Epidermal melanocyte (primary cell): ENCODE measurements at regions not wholly inside any gene's neighbourhood (a gene's known extent, or its start where the extent isn't known, plus 50 kb on each side); places are given as distances from the start of the nearest gene placed in this dataset.

Experiments
- DNase-seq: peaks from one replicate; pipeline ENCODE4 v3.0.0; 2011; ENCODE audit warnings: low spot score; ENCODE audit not compliant: insufficient read length

DNA sequence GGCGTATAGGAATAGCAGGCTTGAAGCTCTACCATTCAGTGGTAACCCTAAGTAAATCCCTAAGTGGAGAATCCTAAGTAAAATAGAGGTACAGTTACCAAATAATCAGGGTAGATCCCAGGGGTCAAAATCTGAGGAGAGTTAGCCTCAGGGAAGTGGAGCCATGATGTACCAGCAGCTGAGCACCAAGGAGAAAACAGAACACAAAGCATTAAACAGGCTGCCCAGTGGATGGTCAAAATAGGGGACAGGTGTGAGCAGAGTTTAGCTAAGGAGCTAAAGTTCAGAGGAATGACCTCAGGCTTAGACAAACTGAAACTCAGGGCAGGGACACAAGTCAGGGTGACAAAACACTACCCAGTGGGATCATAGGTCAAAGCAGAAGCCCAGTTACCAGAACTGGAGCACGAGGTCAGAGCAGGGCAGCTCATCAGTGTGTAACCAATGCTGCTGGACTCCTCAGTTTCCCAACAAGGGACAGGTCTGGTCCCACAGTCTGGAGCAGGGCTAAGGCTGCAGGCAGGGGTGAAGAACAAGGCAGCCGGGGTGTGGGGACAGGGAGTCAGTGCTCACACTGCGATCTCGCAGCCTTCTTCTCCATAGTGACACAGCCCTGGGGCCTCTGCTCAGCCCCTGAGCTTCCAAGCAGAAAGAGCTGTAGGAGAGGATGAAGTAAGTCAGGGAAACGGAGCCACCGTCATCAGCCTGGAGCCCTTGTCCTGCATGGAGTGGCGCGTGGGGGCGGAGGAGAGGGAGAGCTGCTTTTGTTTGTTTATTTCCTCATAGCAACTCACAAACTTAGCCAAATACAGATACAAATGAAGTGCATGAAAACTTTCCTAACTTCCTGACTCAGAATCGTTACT is 264.0 kb downstream of the MREG start:
- no peak for DNase-seq

DNA sequence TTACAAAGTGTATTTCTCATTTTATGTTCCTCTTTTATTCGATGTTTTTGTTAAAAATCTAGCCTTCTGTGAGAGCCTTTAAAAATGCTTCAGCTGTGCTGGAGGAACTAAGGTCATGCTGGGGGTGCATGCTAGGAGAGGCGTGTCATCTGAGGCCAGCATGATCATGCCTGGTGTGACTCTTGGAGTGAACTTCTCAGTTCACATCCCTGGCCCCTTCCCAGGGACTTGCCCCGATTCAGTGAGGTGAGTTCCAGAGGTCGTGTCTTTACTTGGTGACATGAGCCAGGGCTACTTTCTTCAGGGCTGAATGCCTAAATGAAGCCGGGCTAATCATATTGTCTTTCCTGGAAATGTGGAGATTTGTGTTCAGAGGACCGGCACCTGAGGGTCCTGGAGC is 264.9 kb downstream of the MREG start:
- no peak for DNase-seq

DNA sequence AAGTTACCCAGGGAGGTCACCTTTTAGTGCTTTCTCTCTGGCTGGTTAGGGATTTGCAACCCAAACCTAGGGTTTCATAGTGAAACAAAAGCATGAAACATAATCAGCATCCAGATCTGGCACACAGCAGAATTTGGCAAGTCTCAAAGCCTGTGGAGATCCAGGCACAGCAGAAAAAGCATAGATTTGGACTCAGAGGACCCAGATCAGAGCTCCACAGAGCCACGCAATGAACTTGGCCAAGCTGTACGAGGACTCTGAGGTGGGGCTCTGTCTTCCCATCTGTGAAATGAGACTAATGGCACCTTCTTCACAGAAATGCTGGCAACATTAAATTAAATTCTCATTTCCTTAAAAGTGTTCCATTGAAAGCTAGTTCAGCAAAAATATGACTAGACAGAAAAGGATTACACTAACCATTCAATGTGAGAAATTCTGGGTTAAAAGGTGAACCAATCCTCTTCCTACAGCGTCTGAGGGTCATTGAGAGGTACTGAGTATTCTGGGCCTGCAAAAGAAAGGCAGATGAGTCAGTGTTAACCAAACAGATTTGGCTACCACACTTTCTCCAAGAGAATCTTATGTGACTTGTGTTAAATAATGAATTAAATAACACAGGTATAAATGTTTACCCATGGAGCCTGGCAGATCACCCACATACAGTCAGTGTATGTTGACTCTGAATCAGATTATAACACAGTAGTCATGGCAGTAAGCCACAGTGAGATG is 266.3 kb downstream of the MREG start:
- no peak for DNase-seq

DNA sequence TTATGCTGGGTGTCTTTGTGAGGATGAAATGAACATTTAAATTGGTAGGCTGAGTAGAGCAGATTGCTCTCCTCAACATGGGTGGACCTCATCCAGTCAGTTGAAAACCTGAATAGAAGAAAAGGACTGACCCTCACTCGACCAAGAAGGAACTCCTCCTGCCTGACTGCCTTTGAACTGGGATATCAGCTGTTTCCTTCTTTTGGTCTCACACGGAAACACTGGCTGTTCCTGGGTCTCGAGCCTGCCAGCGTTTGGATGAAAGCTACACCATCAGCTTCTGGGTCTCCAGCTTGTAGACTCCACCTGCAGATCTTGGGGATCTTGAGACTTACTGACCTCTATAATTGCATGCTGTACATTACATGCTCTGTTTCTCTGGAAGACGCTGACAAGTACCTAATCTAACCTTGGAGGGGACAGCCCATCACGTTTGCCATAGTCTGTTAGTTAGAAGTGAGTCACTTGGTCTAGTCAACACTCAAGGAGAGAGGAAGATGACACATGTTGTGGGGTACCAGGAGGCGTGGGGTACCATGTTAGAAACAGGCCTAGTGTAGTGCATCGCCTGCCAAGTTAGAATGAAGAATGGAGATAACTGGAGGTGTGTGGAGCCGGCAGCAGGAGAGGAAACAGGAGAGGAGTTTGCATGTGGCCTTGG is 267.0 kb downstream of the MREG start:
- DNase-seq: no peak

DNA sequence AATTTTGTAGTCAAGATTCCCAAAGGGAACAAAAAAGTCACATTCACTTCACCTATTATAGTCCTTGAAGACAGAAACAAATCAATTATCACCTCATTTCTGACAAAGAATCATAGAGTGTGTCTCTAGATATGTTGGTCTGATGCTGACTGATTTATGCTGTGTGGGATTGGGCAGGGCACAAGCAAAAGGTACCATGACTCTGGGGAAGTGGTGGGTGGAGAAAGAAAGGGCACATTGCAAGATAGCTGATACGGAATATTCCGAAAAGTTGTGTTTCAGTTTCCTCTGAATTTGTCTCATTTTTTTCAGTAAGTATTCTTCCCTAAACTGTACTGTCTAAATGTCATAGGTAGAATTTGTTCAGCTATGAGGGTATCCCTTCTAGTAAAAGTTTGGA is 268.0 kb downstream of the MREG start:
- DNase-seq: no peak

DNA sequence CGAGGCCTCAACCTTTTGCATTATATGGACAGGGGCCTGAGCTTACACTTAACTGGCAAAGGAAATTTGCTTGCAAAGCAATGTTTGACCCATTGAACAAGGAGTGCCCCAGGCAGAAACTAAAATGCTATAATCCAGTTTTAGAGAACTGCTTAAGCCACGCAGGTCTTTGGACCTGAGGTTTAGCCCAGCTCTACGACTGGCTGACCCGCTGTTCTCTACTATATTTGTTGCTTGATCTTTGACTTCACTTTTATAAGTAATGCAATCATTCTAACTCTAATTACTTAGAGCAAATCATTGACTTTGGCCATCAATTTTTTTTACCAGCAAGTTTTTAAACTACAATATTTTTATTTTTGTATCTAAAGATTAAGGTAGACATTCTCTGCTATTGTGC is 268.8 kb downstream of the MREG start:
- no peak for DNase-seq

DNA sequence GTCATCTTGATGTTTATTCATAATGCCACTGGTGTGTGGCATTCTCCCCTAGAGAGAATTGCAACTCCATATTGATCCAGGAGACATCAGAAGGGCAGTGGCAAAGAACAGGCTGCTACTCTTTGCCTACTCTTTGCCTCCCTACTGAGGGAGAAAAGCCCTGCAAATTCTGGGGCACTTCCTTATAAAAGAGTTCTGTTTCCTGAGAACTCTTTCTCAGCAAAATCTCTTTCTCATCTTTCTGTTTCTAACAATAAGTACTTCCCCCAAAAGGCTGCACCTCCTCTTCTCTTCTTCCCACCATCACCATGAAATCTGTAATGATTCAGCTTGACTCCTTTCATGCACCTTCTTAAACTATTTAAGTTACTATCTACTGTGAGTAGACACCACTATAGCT is 270.3 kb downstream of the MREG start:
- no peak for DNase-seq

DNA sequence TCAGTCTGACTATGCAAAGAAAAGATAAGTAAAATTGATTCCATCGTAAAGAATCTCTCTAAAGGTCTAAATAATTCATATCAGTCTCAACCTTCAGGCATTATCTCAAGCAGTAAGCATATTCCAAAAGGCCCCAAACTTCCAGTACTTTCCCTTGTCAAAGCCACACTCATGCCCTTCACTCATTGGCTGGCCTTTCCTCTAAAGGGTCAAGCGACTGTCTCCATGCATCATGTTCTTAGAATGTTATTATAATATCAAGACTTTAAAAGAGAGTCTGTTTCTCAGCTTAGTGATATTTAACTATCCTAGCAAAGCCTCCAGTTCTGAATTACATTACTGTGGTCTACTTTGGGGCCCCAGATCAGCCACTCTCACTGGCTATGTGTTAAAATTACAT is 271.3 kb downstream of the MREG start:
- no peak for DNase-seq

DNA sequence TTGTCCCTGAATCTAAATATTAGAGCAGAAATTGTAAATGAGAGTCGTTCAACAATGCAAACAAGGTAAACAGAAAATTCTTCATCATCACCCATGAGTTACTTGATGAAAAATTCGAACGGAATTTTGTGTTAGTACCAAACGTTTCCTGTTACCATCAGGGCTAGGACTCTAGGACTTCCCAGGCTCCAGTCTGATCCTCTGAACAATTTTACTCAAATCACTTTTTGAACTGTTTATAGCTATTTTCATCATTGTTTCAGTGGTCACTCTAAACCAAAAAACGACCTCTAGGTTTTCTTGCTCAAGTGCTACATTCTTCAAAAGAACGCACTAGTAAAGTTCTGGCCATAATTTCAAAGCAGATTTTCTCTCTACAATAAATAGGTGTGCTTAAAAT is 273.3 kb downstream of the MREG start:
- no peak for DNase-seq

DNA sequence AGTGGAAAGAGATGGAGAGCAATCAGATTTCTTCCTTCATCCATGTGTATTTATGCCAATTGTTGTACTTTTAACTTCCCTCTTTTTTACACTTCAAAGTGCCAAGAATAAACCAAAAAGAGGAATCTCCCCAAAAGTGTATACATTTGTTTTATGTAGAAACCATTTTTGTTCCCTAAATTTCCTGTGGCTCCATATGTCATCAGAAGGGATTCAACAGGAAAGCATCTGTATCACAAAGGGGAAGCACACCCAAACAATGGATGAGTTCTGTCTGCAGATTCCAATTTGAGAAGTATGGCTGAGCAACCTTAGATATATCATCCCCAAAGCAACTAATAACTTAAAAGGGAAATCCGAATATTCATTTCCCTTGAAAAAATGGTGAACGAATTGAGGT is 275.0 kb downstream of the MREG start:
- DNase-seq: no peak

DNA sequence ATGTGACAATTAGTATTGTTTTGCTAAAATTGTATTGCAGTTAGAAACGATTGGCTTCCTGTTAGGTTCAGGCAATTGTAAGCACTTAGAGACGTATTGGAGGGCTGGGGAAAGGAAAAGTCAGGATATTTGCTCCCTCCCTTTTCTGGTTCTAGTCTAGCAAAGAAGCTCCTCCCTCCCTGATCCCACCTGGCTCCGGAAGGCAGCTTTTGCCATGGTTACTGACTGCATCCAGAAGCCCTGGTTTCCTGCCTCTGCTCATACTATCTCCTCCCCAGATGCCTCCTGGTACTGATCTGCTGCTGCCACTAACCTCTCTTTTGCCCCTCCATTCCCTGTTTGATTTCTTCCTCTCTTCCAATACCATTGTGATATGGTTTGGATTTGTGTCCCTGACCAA is 275.9 kb downstream of the MREG start:
- no peak for DNase-seq

DNA sequence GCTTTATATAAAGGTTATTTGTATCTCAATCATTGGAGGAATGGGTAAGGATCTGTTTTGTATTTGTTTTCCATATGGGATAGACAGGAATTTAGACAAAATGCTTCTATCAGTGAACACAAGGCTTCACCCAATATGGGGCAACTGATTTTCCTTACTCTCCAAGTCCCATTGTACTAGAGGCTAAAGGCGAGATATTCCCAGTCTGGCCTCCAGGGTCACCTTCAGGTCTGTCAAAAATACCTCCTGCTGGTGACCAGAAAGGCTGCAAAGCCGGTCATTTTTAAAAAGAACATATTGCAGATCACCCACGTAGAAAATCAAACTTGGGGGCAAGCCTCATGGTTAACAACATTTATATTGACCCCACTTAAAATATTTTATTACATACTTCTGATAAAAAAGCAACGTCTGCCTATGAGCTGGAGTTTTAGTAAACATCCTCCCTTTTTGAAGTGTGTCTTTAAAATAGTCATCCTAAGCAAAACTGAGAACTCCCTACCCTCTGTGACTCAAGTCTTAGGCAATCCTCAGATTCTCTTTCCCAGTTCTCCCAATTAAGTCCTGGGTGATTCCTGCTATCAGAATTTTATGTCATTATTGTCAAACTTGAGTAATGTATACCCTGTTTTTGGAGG is 276.6 kb downstream of the MREG start:
- DNase-seq: no peak

DNA sequence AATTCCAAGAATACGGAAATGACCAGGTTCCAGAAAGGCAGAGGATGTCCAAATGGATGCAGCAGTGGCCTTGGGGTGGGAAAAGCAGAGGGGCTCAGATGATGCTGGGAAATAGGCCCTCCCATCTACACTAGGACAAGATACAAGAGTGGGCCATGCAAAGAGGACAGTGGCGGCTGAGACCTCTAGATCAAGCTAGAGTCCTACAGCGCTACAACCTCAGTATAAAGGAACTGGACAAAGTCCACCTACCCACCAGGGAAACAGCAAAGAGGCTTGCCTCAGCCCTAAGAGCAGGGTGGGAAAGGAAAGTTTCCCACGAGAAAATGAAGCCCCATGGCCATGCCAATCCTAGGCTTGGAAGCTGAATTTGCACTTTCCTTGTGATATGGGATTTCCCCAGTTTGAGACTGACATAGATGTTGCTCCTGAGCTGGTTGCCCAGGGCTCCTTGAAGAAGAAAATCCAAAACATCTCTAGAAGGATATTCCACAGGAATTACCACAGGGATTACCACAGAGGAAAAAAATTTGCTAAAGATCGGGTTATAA is 282.2 kb downstream of the MREG start:
- DNase-seq: no peak

DNA sequence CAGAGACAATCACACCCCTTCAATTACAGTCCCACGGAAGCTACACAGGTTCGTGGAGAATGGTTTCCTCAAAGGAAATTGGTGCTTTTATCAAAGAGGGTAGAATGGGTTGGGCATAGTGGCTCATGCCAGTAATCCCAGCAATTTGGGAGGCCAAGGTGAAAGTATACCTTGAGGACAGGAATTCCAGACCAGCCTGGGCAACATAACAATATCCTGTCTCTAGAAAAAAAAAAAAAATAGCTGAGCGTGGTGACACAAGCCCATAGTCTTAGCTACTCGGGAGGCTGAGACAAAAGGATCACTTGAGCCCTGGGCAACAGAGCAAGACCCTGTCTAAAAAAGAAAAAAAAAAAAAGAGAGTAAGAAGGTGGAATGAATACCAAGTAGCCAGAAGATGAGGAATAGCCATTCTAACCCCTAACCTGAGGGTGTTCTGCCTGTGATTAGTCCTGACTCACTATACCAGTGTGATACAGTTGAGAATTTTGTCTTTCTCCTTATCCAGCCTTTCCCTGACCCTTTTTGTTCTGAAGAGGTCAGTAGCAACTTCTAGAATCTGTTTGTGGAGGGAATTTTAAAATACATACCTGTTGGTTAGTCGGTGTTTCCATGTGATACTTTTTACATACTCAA is 283.2 kb downstream of the MREG start:
- no peak for DNase-seq

DNA sequence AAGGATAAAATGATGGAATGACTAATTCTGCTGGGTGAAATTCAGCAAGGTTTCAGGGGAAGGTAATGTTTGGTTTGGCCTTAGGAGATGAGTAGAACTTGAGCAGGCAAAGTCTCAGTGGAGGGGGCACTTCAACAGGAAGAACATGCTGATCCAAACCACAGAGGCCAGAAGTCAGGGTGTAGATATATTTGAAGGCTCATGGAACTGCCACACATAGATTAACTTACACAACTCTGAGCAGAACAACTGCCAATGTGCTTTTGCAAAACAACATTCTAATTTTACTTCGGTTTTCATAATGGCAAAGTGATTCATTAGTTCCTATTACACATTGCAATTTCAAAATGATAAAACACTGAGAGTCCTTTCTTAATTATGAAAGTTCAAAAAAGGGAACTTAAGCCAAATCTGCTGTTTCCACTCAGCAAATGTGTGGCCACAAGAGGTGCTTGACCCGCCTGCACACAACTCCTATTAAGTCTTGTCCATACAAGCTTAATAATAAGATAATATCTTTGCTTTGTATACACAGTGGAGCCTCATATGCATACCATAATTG is 284.8 kb downstream of the MREG start:
- no peak for DNase-seq

DNA sequence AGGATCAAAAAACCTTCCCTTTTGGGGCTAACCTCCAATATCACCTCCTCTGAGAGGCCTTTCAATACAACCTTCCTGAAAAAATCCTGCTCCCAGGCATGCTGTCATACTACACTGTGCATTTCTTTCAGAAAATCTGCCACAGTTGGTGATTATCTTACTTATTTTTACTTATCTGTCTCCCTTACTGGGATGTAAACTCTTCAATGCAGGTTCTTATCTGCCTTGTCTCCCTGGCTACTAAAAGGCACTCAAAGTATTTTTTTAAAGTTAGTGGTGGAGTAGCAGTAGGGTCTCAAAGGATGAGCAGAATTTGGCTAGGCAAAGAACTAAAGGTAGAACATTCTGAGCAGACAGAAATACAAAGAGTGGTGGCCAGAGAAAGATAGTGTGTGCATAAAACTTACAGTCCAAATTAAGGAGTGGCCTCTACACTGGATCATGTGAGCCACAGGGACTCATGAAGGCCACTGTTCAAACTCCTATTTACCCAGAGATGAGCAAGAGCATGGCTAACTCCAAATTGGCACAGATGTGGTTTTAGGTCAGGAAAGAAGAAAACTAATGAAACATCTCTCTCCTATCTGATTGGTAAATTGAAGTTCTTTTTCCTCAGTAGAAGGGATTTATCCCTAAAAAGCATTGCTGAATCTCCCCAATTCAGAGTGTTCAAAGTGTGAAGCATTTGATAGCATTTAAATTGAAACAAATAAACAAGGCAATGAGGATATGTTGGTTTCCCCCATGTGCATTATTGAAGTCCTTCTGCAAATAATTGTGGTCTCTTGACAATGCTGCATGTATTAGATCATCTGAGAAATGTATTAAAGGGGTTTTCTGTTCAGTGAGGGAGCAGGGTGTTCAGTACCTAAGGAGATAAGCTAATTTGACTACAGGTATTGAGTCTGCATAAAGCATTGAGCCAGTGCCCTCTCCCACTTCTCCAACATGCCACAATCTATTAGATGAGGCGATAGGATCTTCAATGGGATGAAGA is 285.5 kb downstream of the MREG start:
- DNase-seq: no peak

DNA sequence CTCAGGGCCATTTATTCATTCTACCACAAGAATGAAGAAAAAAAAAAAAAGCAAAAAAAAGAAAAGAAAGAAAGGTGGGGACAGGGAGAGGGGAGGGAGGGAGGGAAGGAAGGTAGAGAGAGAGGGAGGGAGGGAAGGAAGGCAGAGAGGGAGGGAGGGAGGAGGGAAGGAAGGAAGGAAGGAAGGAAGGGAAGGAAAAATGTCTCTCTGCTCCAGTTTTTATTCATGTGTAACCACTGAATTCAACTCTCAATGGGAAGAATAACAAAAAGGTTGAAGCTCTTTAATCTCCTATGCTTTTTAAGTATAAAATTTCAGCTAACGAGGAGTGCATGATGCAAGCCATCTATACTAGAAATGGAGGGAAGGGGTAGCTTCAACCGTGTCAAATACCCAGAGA is 287.3 kb downstream of the MREG start:
- no peak for DNase-seq

DNA sequence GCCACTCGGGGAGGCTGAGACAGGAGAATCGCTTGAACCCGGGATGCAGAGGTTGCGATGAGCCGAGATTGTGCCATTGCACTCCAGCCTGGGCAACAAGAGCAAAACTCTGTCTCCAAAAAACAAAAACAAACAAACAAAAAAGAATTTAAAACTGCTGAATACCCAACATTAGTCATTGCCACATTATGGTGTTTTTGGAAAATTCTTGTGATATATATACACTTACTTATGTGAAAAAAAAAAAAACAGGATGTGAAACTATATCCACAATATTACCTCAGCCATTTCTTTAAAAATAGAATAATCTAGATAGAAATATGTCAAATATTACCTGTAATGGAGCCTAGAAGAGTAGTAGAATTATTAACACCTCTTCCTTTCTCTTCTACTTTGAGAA is 288.3 kb upstream of the FN1 start:
- no peak for DNase-seq

DNA sequence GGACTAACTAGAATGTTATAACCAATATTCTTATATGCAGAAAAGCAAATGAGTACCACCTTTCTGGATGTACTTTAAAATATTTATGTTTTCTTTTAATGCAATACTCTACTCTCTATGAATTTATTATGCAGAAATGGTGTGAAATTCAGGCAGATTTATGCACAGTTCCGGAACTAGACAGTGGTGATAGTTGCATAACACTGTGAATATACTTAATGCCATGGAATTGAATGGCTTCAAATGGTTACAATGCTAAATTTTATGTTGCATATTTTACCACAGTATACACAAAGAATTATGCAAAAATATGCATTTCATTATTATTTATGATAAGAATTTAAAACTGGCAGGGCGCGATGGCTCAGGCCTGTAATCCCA is 287.8 kb upstream of the FN1 start:
- no peak for DNase-seq
